B cell (primary cell): ENCODE measurements at regions not wholly inside any gene's neighbourhood (a gene's known extent, or its start where the extent isn't known, plus 50 kb on each side); places are given as distances from the start of the nearest gene placed in this dataset.

Experiments
- ATAC-seq: fragments of 200-7000 bp; cut with Tn5 transposase; one replicate; pipeline ENCODE4 v1.10.0; 2021; ENCODE audit warnings: low read depth, mild to moderate bottlenecking, moderate number of reproducible peaks, moderate library complexity
- CTCF ChIA-PET: fragments of 350-600 bp; sonication (Branson Sonifier 250); formaldehyde crosslinking; loops from one replicate; lab custom pipeline; 2021; ENCODE audit warnings: antibody characterized with exemption, inconsistent platforms; lab: Charles Lee
- POLR2A ChIA-PET: fragments of 350-600 bp; sonication (Branson Sonifier 250); formaldehyde crosslinking; loops from one replicate; lab custom pipeline; 2021; ENCODE audit warnings: antibody characterized with exemption; lab: Charles Lee
- DNase-seq: peaks from one replicate; pipeline ENCODE4 v3.0.0; 2013
- H2AFZ ChIP-seq: 2 replicates; pipeline ENCODE4 v1.6.1; 2012; ENCODE audit warnings: mild to moderate bottlenecking, low read depth, low read length; ENCODE audit not compliant: insufficient read depth, poor library complexity, severe bottlenecking
- H3K27ac ChIP-seq, 2 donors: 1 replicate in 1 of 2; 2 replicates in 1 of 2; pipeline ENCODE4 v1.5.1; 2012 to 2013; ENCODE audit warnings: low read length in 2 of 2, mild to moderate bottlenecking in 2 of 2, moderate library complexity in 1 of 2
- H3K27me3 ChIP-seq, 4 experiments: fragments of 200-600 bp in 1 of 4; sonication (generic) in 1 of 4; replicated peaks in 1 of 4; 1 replicate in 2 of 4; 2 replicates in 2 of 4; pipeline versions ENCODE4 v1.6.1 to v1.7.0; 2013 to 2016; ENCODE audit warnings: low read length in 3 of 4, mild to moderate bottlenecking in 2 of 4, mixed read lengths in 1 of 4, moderate library complexity in 1 of 4; ENCODE audit not compliant: insufficient read depth in 4 of 4, control insufficient read depth in 3 of 4; ENCODE audit errors: control extremely low read depth in 1 of 4
- H3K36me3 ChIP-seq, 2 experiments: replicated peaks in 1 of 2; 1 replicate in 1 of 2; 2 replicates in 1 of 2; pipeline versions ENCODE4 v1.6.1 to v1.7.1; 2013; ENCODE audit warnings: low read length in 1 of 2; ENCODE audit not compliant: insufficient read depth in 2 of 2, control insufficient read depth in 1 of 2; ENCODE audit errors: control extremely low read depth in 1 of 2, extremely low read depth in 1 of 2
- H3K4me1 ChIP-seq, 2 donors: fragments of 200-600 bp in 1 of 2; sonication (generic) in 1 of 2; 1 replicate in 1 of 2; 2 replicates in 1 of 2; pipeline versions ENCODE4 v1.5.1 to v1.6.1; 2013 to 2017; ENCODE audit warnings: low read length in 2 of 2; ENCODE audit not compliant: control insufficient read depth in 2 of 2, insufficient read depth in 2 of 2
- H3K4me2 ChIP-seq: replicated peaks from 2 replicates; pipeline ENCODE3; 2012; ENCODE audit warnings: mild to moderate bottlenecking, low read depth, low read length; ENCODE audit not compliant: poor library complexity, severe bottlenecking
- H3K4me3 ChIP-seq, 5 experiments: fragments of 200-600 bp in 1 of 5; sonication (generic) in 1 of 5; 1 replicate in 3 of 5; 2 replicates in 2 of 5; pipeline versions ENCODE4 v1.5.1 to v1.7.0; 2011 to 2016; ENCODE audit warnings: low read length in 4 of 5, mild to moderate bottlenecking in 4 of 5, low read depth in 2 of 5, control low read depth in 1 of 5, moderate library complexity in 1 of 5; ENCODE audit not compliant: insufficient read depth in 1 of 5; ENCODE audit errors: control extremely low read depth in 1 of 5, extremely low read depth in 1 of 5
- H3K79me2 ChIP-seq: fragments of 200-600 bp; sonication (generic); one replicate; pipeline ENCODE4 v1.6.0; 2016; ENCODE audit warnings: low read length; ENCODE audit not compliant: control insufficient read depth, insufficient read depth
- H3K9ac ChIP-seq: fragments of 200-600 bp; sonication (generic); 2 replicates; pipeline ENCODE4 v1.6.1; 2017; ENCODE audit warnings: mild to moderate bottlenecking, low read length, moderate library complexity
- H3K9me3 ChIP-seq, 3 donors: one replicate each; pipeline versions ENCODE4 v1.6.1 to v1.7.1; 2013; ENCODE audit warnings: low read length in 2 of 3; ENCODE audit not compliant: control insufficient read depth in 2 of 3, insufficient read depth in 1 of 3; ENCODE audit errors: control extremely low read depth in 1 of 3
- H4K20me1 ChIP-seq: 2 replicates; pipeline ENCODE4 v1.6.0; 2012; ENCODE audit warnings: mild to moderate bottlenecking, low read length; ENCODE audit not compliant: insufficient read depth, control insufficient read depth, poor library complexity, severe bottlenecking
- H3K27ac Mint-ChIP-seq: one replicate; pipeline ENCODE4 v1.8.0; 2021; ENCODE audit warnings: mixed read lengths
- H3K27me3 Mint-ChIP-seq: one replicate; pipeline ENCODE4 v1.8.0; 2021; ENCODE audit warnings: mixed read lengths
- H3K4me1 Mint-ChIP-seq: one replicate; pipeline ENCODE4 v1.8.0; 2021; ENCODE audit warnings: mixed read lengths
- H3K4me3 Mint-ChIP-seq: one replicate; pipeline ENCODE4 v1.8.0; 2021; ENCODE audit warnings: mixed read lengths
- H3K9me3 Mint-ChIP-seq: one replicate; pipeline ENCODE4 v1.8.0; 2022; ENCODE audit warnings: mixed read lengths; ENCODE audit not compliant: insufficient read depth
- CTCF ChIP-seq: fragments of 200-600 bp; IDR thresholded peaks from one replicate; pipeline ENCODE4 v1.8.0; 2022; ENCODE audit warnings: antibody characterized with exemption, mild to moderate bottlenecking
- EZH2 ChIP-seq: IDR thresholded peaks from 2 replicates; pipeline ENCODE4 v1.6.1; 2012; ENCODE audit warnings: borderline replicate concordance, low read depth, mild to moderate bottlenecking, moderate library complexity, low read length; ENCODE audit not compliant: insufficient read depth, poor library complexity, severe bottlenecking
- WGBS: methylation state at CpG from one replicate; pipeline ENCODE4 v1.1.5; 2013; ENCODE audit warnings: missing lambda C conversion rate; ENCODE audit not compliant: insufficient coverage; 5-methylcytosine and 5-hydroxymethylcytosine counted together
- intact Hi-C: fragments of 100-400 bp; cut with micrococcal nuclease; formaldehyde crosslinking; loops from one replicate; pipeline ENCODE4 v1.10.0; 2022

- DNase-seq (no peak), ATAC-seq (no peak)
- Mint-ChIP-seq H3K9me3 (no peaks in the 10 kb centered on the region), H3K4me1 (no peaks in the 10 kb centered on the region), H3K4me3 (no peak overlapping the region), H3K27ac (no peak overlapping the region), H3K27me3 (no peaks in the 10 kb centered on the region)
- Histone ChIP-seq H3K9ac (no peak overlapping the region), H3K4me1 (no peaks in the 10 kb centered on the region), H3K4me3 (no peak overlapping the region), H2AFZ (no peak overlapping the region), H3K9me3 (no peaks in the 10 kb centered on the region), H3K27ac (no peak overlapping the region), H3K4me2 (no peak overlapping the region), H3K27me3 (no peaks in the 10 kb centered on the region), H3K36me3 (no peaks in the 10 kb centered on the region), H4K20me1 (no peaks in the 10 kb centered on the region), H3K79me2 (no peaks in the 10 kb centered on the region)
- no CpG with 5 or more reads among the region's 1 CpG for WGBS
- intact Hi-C loops, result no loop called here
- ChIA-PET POLR2A (no interaction called here), CTCF (no interaction called here)
- TF ChIP-seq CTCF (no peak), EZH2 (no peak)
Measured at GRCh38 chr18:42659187-42659586, 456.3 kb downstream of the RIT2 start.

GRCh38 chr18:42670860-42671259, 444.6 kb downstream of the RIT2 start:
- intact Hi-C loops, result no loop called here
- ATAC-seq, result no peak

More at GRCh38 chr18:42670860-42671259, 444.6 kb downstream of the RIT2 start:
- H2AFZ ChIP-seq, result no peak overlapping the region
- WGBS, result no CpG with 5 or more reads among the region's 4 CpGs
- H3K4me3 Mint-ChIP-seq, result no peak overlapping the region
- no peaks in the 10 kb centered on the region for H3K4me1 Mint-ChIP-seq
- CTCF ChIA-PET, result no interaction called here
- H3K27ac Mint-ChIP-seq, result no peak overlapping the region
- no peak overlapping the region for H3K9ac ChIP-seq
- no peaks in the 10 kb centered on the region for H3K4me1 ChIP-seq
- TF ChIP-seq EZH2 (no peak), CTCF (no peak)
- H3K36me3 ChIP-seq, result no peaks in the 10 kb centered on the region
- H3K9me3 Mint-ChIP-seq, result peaks cover 2% of the 10 kb centered on the region
- POLR2A ChIA-PET, result no interaction called here
- H3K4me2 ChIP-seq, result no peak overlapping the region
- no peaks in the 10 kb centered on the region for H3K9me3 ChIP-seq
- no peaks in the 10 kb centered on the region for H4K20me1 ChIP-seq
- no peaks in the 10 kb centered on the region for H3K79me2 ChIP-seq
- no peaks in the 10 kb centered on the region for H3K27me3 ChIP-seq
- no peaks in the 10 kb centered on the region for H3K27me3 Mint-ChIP-seq
- H3K4me3 ChIP-seq, result no peak overlapping the region
- no peak for DNase-seq
- H3K27ac ChIP-seq, result no peak overlapping the region
